IPS-18a (cell line): ENCODE measurements at regions not wholly inside any gene's neighbourhood (a gene's known extent, or its start where the extent isn't known, plus 50 kb on each side); places are given as distances from the start of the nearest gene placed in this dataset.

Source experiments
- H3K27ac ChIP-seq: one replicate; pipeline ENCODE4 v1.5.1; 2013; ENCODE audit warnings: low read length
- H3K27me3 ChIP-seq: one replicate; pipeline ENCODE4 v1.6.1; 2013; ENCODE audit warnings: mild to moderate bottlenecking, low read length; ENCODE audit not compliant: control insufficient read depth, insufficient read depth
- H3K36me3 ChIP-seq: one replicate; pipeline ENCODE4 v1.6.1; 2013; ENCODE audit warnings: low read depth, low read length; ENCODE audit not compliant: control insufficient read depth
- H3K4me1 ChIP-seq: one replicate; pipeline ENCODE4 v1.6.1; 2013; ENCODE audit warnings: low read depth, low read length; ENCODE audit not compliant: control insufficient read depth
- H3K4me3 ChIP-seq: one replicate; pipeline ENCODE4 v1.5.1; 2013; ENCODE audit warnings: low read length
- H3K9ac ChIP-seq: one replicate; pipeline ENCODE4 v1.6.1; 2013; ENCODE audit warnings: mild to moderate bottlenecking, low read length, moderate library complexity
- H3K9me3 ChIP-seq: one replicate; pipeline ENCODE4 v1.6.1; 2013; ENCODE audit warnings: low read depth, low read length; ENCODE audit not compliant: control insufficient read depth

DNA sequence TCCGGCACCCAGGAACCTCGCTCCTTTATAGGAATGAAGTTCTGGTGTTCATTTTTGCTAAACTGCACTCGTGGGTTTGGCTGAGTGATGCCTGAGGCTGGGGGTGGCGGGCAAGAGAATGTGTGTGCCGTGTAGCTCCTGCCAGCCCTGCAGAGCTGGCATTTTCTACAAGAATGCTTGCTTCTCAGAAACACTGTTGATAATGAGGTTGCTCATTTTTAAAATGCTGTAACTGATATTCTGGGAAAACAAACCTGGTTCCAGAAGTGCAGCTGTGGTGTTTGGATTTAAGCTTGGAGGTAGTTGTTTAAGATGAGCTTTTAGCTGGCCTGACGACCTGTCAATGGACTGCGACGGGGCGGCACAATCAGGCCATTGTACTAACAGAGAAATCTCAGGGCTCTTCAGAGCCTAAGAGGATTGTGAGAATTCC, 511.9 kb upstream of the TNP1 start:
- no peak overlapping the region for H3K27ac ChIP-seq
- no peak overlapping the region for H3K4me3 ChIP-seq
- no peaks in the 10 kb centered on the region for H3K9me3 ChIP-seq
- peaks cover 2% of the 10 kb centered on the region for H3K4me1 ChIP-seq
- H3K9ac ChIP-seq, result no peak overlapping the region
- peaks cover 28% of the 10 kb centered on the region for H3K27me3 ChIP-seq
- H3K36me3 ChIP-seq, result no peaks in the 10 kb centered on the region

DNA sequence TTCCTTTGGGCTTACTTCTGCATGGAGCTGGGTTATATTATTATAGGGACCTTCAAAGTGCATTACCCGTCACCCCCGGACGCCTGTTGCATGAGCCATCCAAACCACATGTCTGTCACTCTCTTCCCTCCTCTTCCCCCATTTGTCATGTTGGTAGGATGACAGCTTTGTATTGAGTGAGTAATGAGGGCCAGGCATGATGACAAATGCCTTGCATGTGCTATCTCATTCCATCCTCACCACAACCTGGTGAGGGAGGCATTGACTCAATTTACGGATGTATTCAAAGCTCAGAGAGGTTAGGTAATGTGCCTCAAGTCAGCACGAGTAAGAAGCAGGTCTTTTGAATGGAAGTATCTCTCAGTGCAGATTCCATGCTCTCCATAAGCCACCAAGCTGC, 510.5 kb upstream of the TNP1 start:
- Histone ChIP-seq H3K9me3 (no peaks in the 10 kb centered on the region), H3K27me3 (peaks cover 38% of the 10 kb centered on the region), H3K36me3 (no peaks in the 10 kb centered on the region), H3K4me3 (no peak overlapping the region), H3K4me1 (peaks cover 9% of the 10 kb centered on the region), H3K27ac (no peak overlapping the region), H3K9ac (no peak overlapping the region)

GRCh38 chr2:217367464-217367863, 507.6 kb upstream of the TNP1 start:
- Histone ChIP-seq H3K36me3 (no peaks in the 10 kb centered on the region), H3K9me3 (no peaks in the 10 kb centered on the region), H3K27me3 (peaks cover 68% of the 10 kb centered on the region), H3K9ac (no peak overlapping the region), H3K4me1 (peaks cover 9% of the 10 kb centered on the region), H3K27ac (no peak overlapping the region), H3K4me3 (no peak overlapping the region)

- no peak overlapping the region for H3K27ac ChIP-seq
- no peak overlapping the region for H3K9ac ChIP-seq
These were observed 507.1 kb upstream of the TNP1 start for GRCh38 chr2:217366966-217367365.

DNA sequence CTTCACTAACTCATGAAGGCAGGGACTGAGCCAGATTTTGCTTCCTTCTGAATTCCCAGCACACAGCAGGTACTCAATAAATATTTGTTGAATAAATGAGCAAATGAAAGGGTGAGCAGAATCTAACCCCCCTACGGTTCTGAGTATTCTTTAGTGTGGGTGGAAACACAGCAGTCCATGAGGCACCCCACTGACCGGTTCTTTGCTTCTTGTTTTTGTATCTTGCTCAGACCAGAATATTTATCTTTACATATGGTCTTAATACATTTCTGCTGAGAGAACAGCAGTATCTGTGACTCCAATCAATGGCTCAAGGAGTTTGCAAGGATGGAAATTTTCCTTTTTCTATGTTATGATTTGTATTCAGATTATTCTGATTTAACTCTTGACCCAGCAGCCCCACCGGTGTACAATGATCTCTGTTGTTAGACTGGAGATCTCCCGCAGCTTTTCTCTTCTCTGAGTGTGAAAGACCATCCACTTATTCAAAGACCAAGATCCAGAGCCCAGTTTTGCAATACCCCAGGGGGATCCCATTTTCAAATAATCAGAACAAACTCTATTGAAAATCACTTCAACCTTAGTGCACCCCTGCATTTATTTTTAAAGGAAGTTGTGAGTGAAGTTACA, 506.5 kb upstream of the TNP1 start:
- Histone ChIP-seq H3K4me1 (peaks cover 9% of the 10 kb centered on the region), H3K27me3 (peaks cover 70% of the 10 kb centered on the region), H3K27ac (no peak overlapping the region), H3K9ac (no peak overlapping the region), H3K36me3 (no peaks in the 10 kb centered on the region), H3K9me3 (no peaks in the 10 kb centered on the region), H3K4me3 (no peak overlapping the region)

More at GRCh38 chr2:217366966-217367365, 507.1 kb upstream of the TNP1 start:
- peaks cover 9% of the 10 kb centered on the region for H3K4me1 ChIP-seq
- no peaks in the 10 kb centered on the region for H3K36me3 ChIP-seq
- H3K9me3 ChIP-seq, result no peaks in the 10 kb centered on the region
- peaks cover 70% of the 10 kb centered on the region for H3K27me3 ChIP-seq
- no peak overlapping the region for H3K4me3 ChIP-seq

DNA sequence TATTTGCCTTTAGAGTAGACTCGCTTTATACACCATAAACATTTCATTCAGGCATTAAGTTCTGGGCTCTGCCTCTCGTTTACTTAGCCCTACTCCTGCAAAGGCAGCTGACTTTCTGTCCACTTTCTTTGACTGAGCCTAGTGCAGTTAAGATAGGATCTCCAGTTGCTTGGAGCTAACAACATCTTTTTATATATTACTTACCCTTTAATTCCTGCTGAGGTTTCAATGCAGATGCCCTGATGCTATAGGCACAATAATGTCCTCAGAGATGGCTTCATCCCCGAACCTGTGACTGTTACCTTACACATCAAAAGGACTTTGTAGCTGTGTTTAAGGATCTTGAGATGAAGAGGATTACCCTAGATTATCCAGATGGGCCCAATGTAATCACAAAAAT, 505.8 kb upstream of the TNP1 start:
- H3K4me3 ChIP-seq, result no peak overlapping the region
- no peak overlapping the region for H3K27ac ChIP-seq
- H3K9me3 ChIP-seq, result no peaks in the 10 kb centered on the region
- peaks cover 9% of the 10 kb centered on the region for H3K4me1 ChIP-seq
- H3K9ac ChIP-seq, result no peak overlapping the region
- peaks cover 70% of the 10 kb centered on the region for H3K27me3 ChIP-seq
- H3K36me3 ChIP-seq, result no peaks in the 10 kb centered on the region

GRCh38 chr2:217364224-217364623, 504.4 kb upstream of the TNP1 start:
- Histone ChIP-seq H3K4me1 (peaks cover 9% of the 10 kb centered on the region), H3K36me3 (no peaks in the 10 kb centered on the region), H3K27me3 (peaks cover 66% of the 10 kb centered on the region), H3K9me3 (no peaks in the 10 kb centered on the region), H3K9ac (no peak overlapping the region), H3K4me3 (no peak overlapping the region), H3K27ac (no peak overlapping the region)

DNA sequence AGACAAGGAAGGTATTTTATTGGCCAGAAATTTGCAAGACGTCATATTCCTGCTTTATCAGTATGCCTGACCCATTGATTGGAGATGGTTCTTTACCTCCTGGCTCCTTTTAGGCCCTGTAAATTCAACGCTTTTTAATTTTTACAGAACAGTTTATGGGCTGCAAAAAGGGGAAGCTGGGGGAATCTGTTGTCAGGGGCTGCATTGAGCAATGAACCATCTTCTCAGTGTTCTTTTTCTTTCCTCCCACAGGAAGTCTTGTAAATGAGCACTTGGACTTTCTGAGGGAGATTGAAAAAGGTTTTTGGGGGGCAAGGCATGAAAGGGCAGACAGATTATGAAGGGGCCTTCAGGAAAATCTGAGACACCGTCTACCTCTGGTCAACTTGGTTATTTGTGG, 503.6 kb upstream of the TNP1 start:
- Histone ChIP-seq H3K9me3 (no peaks in the 10 kb centered on the region), H3K9ac (no peak overlapping the region), H3K4me3 (no peak overlapping the region), H3K27me3 (peaks cover 59% of the 10 kb centered on the region), H3K36me3 (no peaks in the 10 kb centered on the region), H3K27ac (no peak overlapping the region), H3K4me1 (peaks cover 9% of the 10 kb centered on the region)

GRCh38 chr2:217362710-217363109, 502.8 kb upstream of the TNP1 start:
- no peaks in the 10 kb centered on the region for H3K36me3 ChIP-seq
- H3K4me3 ChIP-seq, result no peak overlapping the region

GRCh38 chr2:217362286-217362685, 502.4 kb upstream of the TNP1 start:
- no peaks in the 10 kb centered on the region for H3K36me3 ChIP-seq
- peaks cover 13% of the 10 kb centered on the region for H3K4me1 ChIP-seq
- H3K27ac ChIP-seq, result no peak overlapping the region
- H3K9ac ChIP-seq, result no peak overlapping the region
- no peak overlapping the region for H3K4me3 ChIP-seq
- H3K9me3 ChIP-seq, result no peaks in the 10 kb centered on the region
- peaks cover 47% of the 10 kb centered on the region for H3K27me3 ChIP-seq

More at GRCh38 chr2:217362710-217363109, 502.8 kb upstream of the TNP1 start:
- Histone ChIP-seq H3K9me3 (no peaks in the 10 kb centered on the region), H3K9ac (no peak overlapping the region), H3K4me1 (peaks cover 13% of the 10 kb centered on the region), H3K27ac (no peak overlapping the region), H3K27me3 (peaks cover 51% of the 10 kb centered on the region)

GRCh38 chr2:217361483-217361880, 501.6 kb upstream of the TNP1 start:
- H3K9me3 ChIP-seq, result no peaks in the 10 kb centered on the region
- H3K4me3 ChIP-seq, result no peak overlapping the region
- H3K4me1 ChIP-seq, result peaks cover 8% of the 10 kb centered on the region
- no peaks in the 10 kb centered on the region for H3K36me3 ChIP-seq
- peaks cover 40% of the 10 kb centered on the region for H3K27me3 ChIP-seq
- H3K27ac ChIP-seq, result no peak overlapping the region
- no peak overlapping the region for H3K9ac ChIP-seq

DNA sequence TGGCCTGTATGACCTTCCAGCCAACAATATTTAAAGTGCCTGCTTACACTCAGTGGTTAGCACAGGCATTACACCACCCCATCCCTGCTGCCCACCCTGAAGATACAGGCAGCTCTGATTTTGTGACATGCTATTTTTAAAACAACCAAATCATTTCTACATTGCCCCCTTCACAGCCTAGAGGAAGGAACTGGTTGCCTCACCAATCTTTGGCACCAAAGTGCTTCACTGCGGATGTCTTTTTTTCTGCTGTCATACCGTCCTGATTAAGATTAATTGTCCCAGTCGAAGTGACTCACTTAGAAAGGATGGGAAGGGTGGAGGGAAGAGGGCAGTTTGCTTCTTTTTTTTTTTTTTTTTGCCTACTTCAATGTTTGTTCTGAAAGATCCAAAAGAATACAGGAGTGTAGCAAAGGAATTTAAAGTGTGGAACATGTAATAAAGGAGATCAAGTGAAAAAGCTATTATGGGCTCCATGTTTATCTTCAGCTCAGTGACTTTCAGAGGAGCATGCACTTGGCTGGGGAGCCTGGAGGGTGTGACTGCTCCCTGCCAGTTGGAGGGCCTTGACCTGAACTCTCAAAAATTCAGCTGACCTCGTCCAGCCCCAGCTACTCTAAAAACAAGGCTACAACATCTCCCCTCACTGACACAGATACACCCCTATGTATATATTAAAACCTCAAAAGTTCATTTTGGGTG, 501.1 kb upstream of the TNP1 start:
- H3K27ac ChIP-seq, result no peak overlapping the region
- H3K9me3 ChIP-seq, result no peaks in the 10 kb centered on the region
- peaks cover 37% of the 10 kb centered on the region for H3K27me3 ChIP-seq
- H3K9ac ChIP-seq, result no peak overlapping the region
- H3K4me3 ChIP-seq, result no peak overlapping the region
- no peaks in the 10 kb centered on the region for H3K36me3 ChIP-seq
- peaks cover 4% of the 10 kb centered on the region for H3K4me1 ChIP-seq
